ENCODE measurements at regions not wholly inside any gene's neighbourhood (a gene's known extent, or its start where the extent isn't known, plus 50 kb on each side); places are given as distances from the start of the nearest gene placed in this dataset.

DNA sequence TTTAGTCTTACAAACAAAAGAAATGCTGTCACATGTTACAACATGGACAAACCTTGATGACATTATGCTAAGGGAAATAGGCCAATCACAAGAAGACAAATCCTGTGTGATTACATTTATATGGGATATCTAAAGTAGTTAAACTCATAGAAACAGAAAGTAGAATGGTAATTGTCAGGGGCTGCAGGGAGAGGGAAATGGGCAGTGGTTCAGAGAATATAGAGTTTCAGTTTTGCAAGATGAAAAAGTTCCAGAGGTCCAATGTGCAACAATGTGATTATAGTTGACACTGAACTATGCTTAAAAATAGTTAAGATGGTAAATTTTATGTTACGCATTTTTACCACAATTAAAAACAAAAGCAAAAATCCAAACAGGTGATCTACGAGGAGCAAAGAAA lies 265.5 kb downstream of the NDUFS4 start:
- no peak overlapping the region for H3K27ac ChIP-seq
- no peaks in the 10 kb centered on the region for H3K9me3 ChIP-seq (ENCODE audit: severe bottlenecking)
- no peak overlapping the region for H3K4me3 ChIP-seq (ENCODE audit: low read depth, low read length)
- no peaks in the 10 kb centered on the region for H3K36me3 ChIP-seq
- no peak for DNase-seq
- no peak for TF ChIP-seq CTCF (IDR thresholded peaks at IDR 0.05; ENCODE audit: low read depth, low read length)
- H3K27me3 ChIP-seq (ENCODE audit: insufficient read depth, low read depth, severe bottlenecking) = no peaks in the 10 kb centered on the region

- TF ChIP-seq CTCF (IDR thresholded peaks at IDR 0.05; ENCODE audit: low read depth, low read length) = no peak
- Histone ChIP-seq H3K27ac (no peak overlapping the region), H3K9me3 (ENCODE audit: severe bottlenecking) (no peaks in the 10 kb centered on the region), H3K36me3 (no peaks in the 10 kb centered on the region), H3K4me3 (ENCODE audit: low read depth, low read length) (no peak overlapping the region), H3K27me3 (ENCODE audit: insufficient read depth, low read depth, severe bottlenecking) (no peaks in the 10 kb centered on the region)
- DNase-seq = no peak
Observed at GRCh38 chr5:53826504-53826903, 266.1 kb downstream of the NDUFS4 start.

- Histone ChIP-seq H3K36me3 (no peaks in the 10 kb centered on the region), H3K27ac (no peak overlapping the region), H3K27me3 (ENCODE audit: insufficient read depth, low read depth, severe bottlenecking) (no peaks in the 10 kb centered on the region), H3K9me3 (ENCODE audit: severe bottlenecking) (no peaks in the 10 kb centered on the region), H3K4me3 (ENCODE audit: low read depth, low read length) (no peak overlapping the region)
- TF ChIP-seq CTCF (IDR thresholded peaks at IDR 0.05; ENCODE audit: low read depth, low read length) = no peak
- no peak for DNase-seq
Observed at GRCh38 chr5:53827211-53827651, 266.8 kb downstream of the NDUFS4 start.

- no peak for DNase-seq
- Histone ChIP-seq H3K9me3 (ENCODE audit: severe bottlenecking) (no peaks in the 10 kb centered on the region), H3K4me3 (ENCODE audit: low read depth, low read length) (no peak overlapping the region), H3K27ac (no peak overlapping the region), H3K36me3 (no peaks in the 10 kb centered on the region), H3K27me3 (ENCODE audit: insufficient read depth, low read depth, severe bottlenecking) (no peaks in the 10 kb centered on the region)
- TF ChIP-seq CTCF (IDR thresholded peaks at IDR 0.05; ENCODE audit: low read depth, low read length) = no peak
Observed at GRCh38 chr5:53831496-53831895, 271.1 kb downstream of the NDUFS4 start.
